Neural cell (in vitro differentiated cells): ENCODE measurements at regions not wholly inside any gene's neighbourhood (a gene's known extent, or its start where the extent isn't known, plus 50 kb on each side); places are given as distances from the start of the nearest gene placed in this dataset.

Source experiments
- H2AFZ ChIP-seq: fragments of 200-600, 300-800 bp; sonication (generic), shearing (Covaris generic); 2 replicates; pipeline ENCODE4 v1.6.0; 2014; ENCODE audit warnings: low read depth, mild to moderate bottlenecking, antibody characterized with exemption, low read length, moderate library complexity
- H3F3A ChIP-seq: fragments of 200-600 bp; shearing (Covaris generic); 2 replicates; pipeline ENCODE4 v1.6.1; 2016; ENCODE audit warnings: mild to moderate bottlenecking, moderate library complexity, mixed read lengths, antibody characterized with exemption, low read length; ENCODE audit not compliant: insufficient read depth, poor library complexity, severe bottlenecking
- H3K27ac ChIP-seq: fragments of 200-600, 300-800 bp; sonication (generic), shearing (Covaris generic); 2 replicates; pipeline ENCODE4 v1.5.1; 2014; ENCODE audit warnings: mild to moderate bottlenecking, low read length, moderate library complexity
- H3K27me3 ChIP-seq: fragments of 300-800, 200-600 bp; sonication (generic), shearing (Covaris generic); 2 replicates; pipeline ENCODE4 v1.6.0; 2014; ENCODE audit warnings: mild to moderate bottlenecking, low read depth, low read length, moderate library complexity; ENCODE audit not compliant: insufficient read depth
- H3K36me3 ChIP-seq: fragments of 300-800, 200-600 bp; sonication (generic), shearing (Covaris generic); 2 replicates; pipeline ENCODE4 v1.5.1; 2014; ENCODE audit warnings: mild to moderate bottlenecking, antibody characterized with exemption, low read length, moderate library complexity; ENCODE audit not compliant: insufficient read depth
- H3K4me2 ChIP-seq: fragments of 300-800, 200-600 bp; sonication (generic), shearing (Covaris generic); 2 replicates; pipeline ENCODE4 v1.6.0; 2014; ENCODE audit warnings: mild to moderate bottlenecking, low read length
- H3K4me3 ChIP-seq: fragments of 300-800, 200-600 bp; sonication (generic), shearing (Covaris generic); 2 replicates; pipeline ENCODE4 v1.5.1; 2014; ENCODE audit warnings: mild to moderate bottlenecking, low read length, moderate library complexity
- H3K79me2 ChIP-seq: fragments of 200-600 bp; shearing (Covaris generic); replicated peaks from 2 replicates; pipeline ENCODE4 v1.6.0; 2014; ENCODE audit warnings: mild to moderate bottlenecking, low read length, moderate library complexity; ENCODE audit not compliant: insufficient read depth
- H3K9ac ChIP-seq: fragments of 300-800, 200-600 bp; sonication (generic), shearing (Covaris generic); 2 replicates; pipeline ENCODE4 v1.6.1; 2016; ENCODE audit warnings: mild to moderate bottlenecking, low read length, mixed read lengths
- H3K9me2 ChIP-seq: fragments of 200-600 bp; shearing (Covaris generic); 2 replicates; pipeline ENCODE4 v1.6.1; 2016; ENCODE audit warnings: mild to moderate bottlenecking, low read length, mixed read lengths; ENCODE audit not compliant: insufficient read depth
- H3K9me3 ChIP-seq: fragments of 200-600, 300-800 bp; sonication (generic), shearing (Covaris generic); 2 replicates; pipeline ENCODE4 v1.6.1; 2016; ENCODE audit warnings: mild to moderate bottlenecking, mixed run types, low read length, moderate library complexity, mixed read lengths
- H4K20me1 ChIP-seq: fragments of 200-600 bp; shearing (Covaris generic); 2 replicates; pipeline ENCODE4 v1.6.1; 2016; ENCODE audit warnings: mild to moderate bottlenecking, mixed run types; ENCODE audit not compliant: insufficient read depth
- CTCF ChIP-seq: fragments of 450-650 bp; IDR thresholded peaks from 2 replicates; pipeline ENCODE4 v1.5.1; 2014; ENCODE audit warnings: antibody characterized with exemption, mild to moderate bottlenecking, moderate library complexity; ENCODE audit not compliant: poor library complexity, severe bottlenecking
- EP300 ChIP-seq: fragments of 450-650 bp; conservative IDR thresholded peaks from 2 replicates; pipeline ENCODE4 v1.6.1; 2014; ENCODE audit warnings: antibody characterized with exemption, mild to moderate bottlenecking, moderate library complexity; ENCODE audit not compliant: poor library complexity, severe bottlenecking
- EZH2 ChIP-seq: fragments of 200-600, 300-800 bp; shearing (Covaris generic), sonication (generic); IDR thresholded peaks from 2 replicates; pipeline ENCODE4 v1.6.1; 2014; ENCODE audit warnings: antibody characterized with exemption, low read length, borderline replicate concordance, mild to moderate bottlenecking; ENCODE audit not compliant: insufficient read depth, poor library complexity, severe bottlenecking
- MXI1 ChIP-seq: fragments of 450-650 bp; conservative IDR thresholded peaks from 2 replicates; pipeline ENCODE4 v1.6.1; 2014; ENCODE audit warnings: antibody characterized with exemption, mild to moderate bottlenecking; ENCODE audit not compliant: poor library complexity, severe bottlenecking
- POLR2AphosphoS5 ChIP-seq: IDR thresholded peaks from 2 replicates; pipeline ENCODE4 v1.6.1; 2012
- RAD21 ChIP-seq: fragments of 450-650 bp; conservative IDR thresholded peaks from 2 replicates; pipeline ENCODE4 v1.6.1; 2014; ENCODE audit warnings: antibody characterized with exemption, mild to moderate bottlenecking, moderate library complexity
- REST ChIP-seq: IDR thresholded peaks from 2 replicates; pipeline ENCODE4 v1.6.1; 2012; ENCODE audit warnings: borderline replicate concordance
- SMC3 ChIP-seq: fragments of 450-650 bp; conservative IDR thresholded peaks from 2 replicates; pipeline ENCODE4 v1.6.1; 2014; ENCODE audit warnings: antibody characterized with exemption, mild to moderate bottlenecking, moderate library complexity; ENCODE audit not compliant: poor library complexity
- TAF1 ChIP-seq: IDR thresholded peaks from 2 replicates; pipeline ENCODE4 v1.6.1; 2012; ENCODE audit warnings: low read depth

GRCh38 chr14:31965071-31965734 lies 111.9 kb upstream of the ARHGAP5 start (continued):
- TF ChIP-seq SMC3 (no peak), EP300 (no peak), TAF1 (no peak), RAD21 (no peak)

GRCh38 chr14:31965735-31966598 lies 111.1 kb upstream of the ARHGAP5 start:
- H3F3A ChIP-seq = no peaks in the 10 kb centered on the region
- no peaks in the 10 kb centered on the region for H3K36me3 ChIP-seq
- no peak overlapping the region for H3K4me3 ChIP-seq
- H4K20me1 ChIP-seq = no peaks in the 10 kb centered on the region
- no peaks in the 10 kb centered on the region for H3K27me3 ChIP-seq
- H3K4me2 ChIP-seq = no peak overlapping the region
- no peak overlapping the region for H2AFZ ChIP-seq
- no peaks in the 10 kb centered on the region for H3K79me2 ChIP-seq
- TF ChIP-seq CTCF (no peak), POLR2AphosphoS5 (no peak), RAD21 (no peak), EZH2 (no peak), EP300 (no peak), REST (no peak), MXI1 (no peak), TAF1 (no peak), SMC3 (no peak)
- H3K9me3 ChIP-seq = no peaks in the 10 kb centered on the region
- no peaks in the 10 kb centered on the region for H3K9me2 ChIP-seq
- no peak overlapping the region for H3K27ac ChIP-seq
- H3K9ac ChIP-seq = no peak overlapping the region
